Left ventricle myocardium inferior (tissue), 1 donor: ENCODE measurements at regions not wholly inside any gene's neighbourhood (a gene's known extent, or its start where the extent isn't known, plus 50 kb on each side); places are given as distances from the start of the nearest gene placed in this dataset.

Source experiments
- DNase-seq: peaks from one replicate; pipeline ENCODE4 v3.0.0-alpha.2; 2020
- H3K27ac ChIP-seq: fragments of 200-600 bp; replicated peaks from 2 replicates; pipeline ENCODE4 v1.8.0; 2021
- H3K27me3 ChIP-seq: fragments of 200-600 bp; 2 replicates; pipeline ENCODE4 v1.8.0; 2021; ENCODE audit warnings: low read depth
- H3K36me3 ChIP-seq: fragments of 200-600 bp; 2 replicates; pipeline ENCODE4 v1.8.0; 2021
- H3K4me1 ChIP-seq: fragments of 200-600 bp; 2 replicates; pipeline ENCODE4 v1.8.0; 2021
- H3K4me3 ChIP-seq: fragments of 200-600 bp; 2 replicates; pipeline ENCODE4 v1.8.0; 2021; ENCODE audit warnings: mild to moderate bottlenecking, moderate library complexity
- H3K9me3 ChIP-seq: fragments of 200-600 bp; replicated peaks from 2 replicates; pipeline ENCODE4 v1.8.0; 2021
- CTCF ChIP-seq: fragments of 200-600 bp; IDR thresholded peaks from 2 replicates; pipeline ENCODE4 v1.8.0; 2021; ENCODE audit warnings: antibody characterized with exemption, mild to moderate bottlenecking, borderline replicate concordance
- intact Hi-C: fragments of 100-400 bp; cut with micrococcal nuclease; formaldehyde crosslinking; loops from one replicate; pipeline ENCODE4 v1.11.0; 2022
- donor health status: DM: no; HTN: yes; CAD: no; lungs with severe emphysema.

DNA sequence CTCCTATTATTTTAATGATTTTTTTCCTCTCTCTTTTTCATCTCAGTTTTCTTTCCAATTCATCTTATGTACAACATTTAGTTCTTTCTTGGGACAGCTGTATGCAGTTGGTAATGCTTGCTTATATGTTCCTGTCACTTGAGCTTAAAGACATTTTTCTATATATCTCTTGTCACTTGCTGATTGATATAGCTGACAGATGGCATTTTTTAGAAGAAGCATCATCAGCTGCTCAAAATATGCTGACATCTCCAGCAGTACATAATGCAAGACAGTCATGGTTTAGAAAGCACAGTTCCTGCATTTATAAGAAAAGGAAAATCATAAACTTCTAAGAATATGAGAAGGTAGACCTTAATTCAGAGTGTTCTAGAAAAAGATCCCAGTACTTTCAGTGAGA is 56.5 kb downstream of the DCAF8L1 start:
- Histone ChIP-seq H3K9me3 (no peaks in the 10 kb centered on the region), H3K27ac (no peak overlapping the region), H3K27me3 (no peaks in the 10 kb centered on the region), H3K4me3 (no peak overlapping the region), H3K4me1 (no peaks in the 10 kb centered on the region), H3K36me3 (no peaks in the 10 kb centered on the region)
- DNase-seq = no peak
- intact Hi-C loops = no loop called here
- TF ChIP-seq CTCF = no peak

DNA sequence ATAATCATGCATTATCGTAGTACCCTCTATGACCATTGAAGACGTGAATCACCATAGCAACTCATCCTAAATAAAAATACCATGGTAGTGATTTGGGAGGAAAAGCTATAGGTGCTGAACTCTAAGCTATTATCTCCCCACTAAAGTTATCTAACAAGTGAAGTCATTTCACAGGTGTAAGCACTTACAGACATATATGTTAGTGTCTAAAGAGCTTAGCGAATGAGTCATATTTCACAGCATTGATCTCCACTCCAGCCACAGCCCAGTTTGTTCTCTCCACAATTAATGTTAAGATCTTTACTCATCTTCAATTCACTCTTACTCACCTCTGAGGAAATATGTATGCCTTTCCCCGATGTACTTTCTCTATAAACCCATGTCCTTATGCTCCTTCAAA is 57.0 kb downstream of the DCAF8L1 start:
- intact Hi-C loops = no loop called here
- no peaks in the 10 kb centered on the region for H3K4me1 ChIP-seq
- TF ChIP-seq CTCF = no peak
- no peak for DNase-seq
- no peak overlapping the region for H3K4me3 ChIP-seq
- no peak overlapping the region for H3K27ac ChIP-seq
- no peaks in the 10 kb centered on the region for H3K9me3 ChIP-seq
- no peaks in the 10 kb centered on the region for H3K36me3 ChIP-seq
- no peaks in the 10 kb centered on the region for H3K27me3 ChIP-seq

GRCh38 chrX:27918799-27919198 is 62.5 kb downstream of the DCAF8L1 start:
- no peak overlapping the region for H3K27ac ChIP-seq
- H3K27me3 ChIP-seq = no peaks in the 10 kb centered on the region
- no peak for DNase-seq
- peak; percentile 32 for TF ChIP-seq CTCF
- H3K9me3 ChIP-seq = no peaks in the 10 kb centered on the region
- intact Hi-C loops = no loop called here
- no peaks in the 10 kb centered on the region for H3K36me3 ChIP-seq
- H3K4me3 ChIP-seq = no peak overlapping the region
- no peaks in the 10 kb centered on the region for H3K4me1 ChIP-seq

- H3K4me3 ChIP-seq = no peak overlapping the region
- no peaks in the 10 kb centered on the region for H3K36me3 ChIP-seq
- H3K9me3 ChIP-seq = no peaks in the 10 kb centered on the region
- H3K4me1 ChIP-seq = no peaks in the 10 kb centered on the region
- DNase-seq = no peak
- no peaks in the 10 kb centered on the region for H3K27me3 ChIP-seq
- TF ChIP-seq CTCF = no peak
- no peak overlapping the region for H3K27ac ChIP-seq
- intact Hi-C loops = no loop called here
These were observed 63.3 kb downstream of the DCAF8L1 start for GRCh38 chrX:27917713-27918500.

DNA sequence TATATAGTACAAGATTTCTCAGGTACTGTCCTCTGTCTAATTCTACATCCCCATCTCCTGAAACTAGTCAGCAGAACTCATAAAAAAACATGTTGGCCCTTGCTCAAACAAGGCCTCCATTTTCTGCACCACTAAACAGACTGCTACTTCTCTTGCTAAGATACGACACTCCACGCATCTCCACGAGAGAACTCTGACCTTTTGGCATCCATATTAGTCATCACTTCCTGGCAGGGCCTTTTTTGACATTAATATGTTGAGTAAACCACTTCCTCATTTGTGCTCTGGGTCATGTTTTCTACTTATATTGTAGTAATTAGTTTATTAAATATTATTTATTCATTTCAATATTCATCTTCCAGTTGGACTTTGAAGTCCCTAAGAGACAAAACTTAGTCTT is 65.6 kb downstream of the DCAF8L1 start:
- intact Hi-C loops = no loop called here
- TF ChIP-seq CTCF = no peak
- H3K9me3 ChIP-seq = no peaks in the 10 kb centered on the region

More for the DNA sequence above, 65.6 kb downstream of the DCAF8L1 start:
- H3K27me3 ChIP-seq = no peaks in the 10 kb centered on the region
- H3K4me1 ChIP-seq = no peaks in the 10 kb centered on the region
- no peaks in the 10 kb centered on the region for H3K36me3 ChIP-seq
- no peak overlapping the region for H3K4me3 ChIP-seq
- DNase-seq = no peak
- no peak overlapping the region for H3K27ac ChIP-seq
